Stimulated activated CD8-positive, alpha-beta memory T cell treated with anti-CD3 and anti-CD28 coated beads, Interleukin-2, amount 100 ng/mL, for 1 hour (primary cell): ENCODE measurements at regions not wholly inside any gene's neighbourhood (a gene's known extent, or its start where the extent isn't known, plus 50 kb on each side); places are given as distances from the start of the nearest gene placed in this dataset.
"Not testable (repeated sequence)": the region's sequence is repeated elsewhere in the genome, so short reads cannot be mapped to it uniquely, and the experiment has no call there.

Source experiments
- DNase-seq, 2 donors: peaks; one replicate each; pipeline ENCODE4 v3.0.0-alpha.2; 2020; ENCODE audit warnings: low read depth in 2 of 2

DNA sequence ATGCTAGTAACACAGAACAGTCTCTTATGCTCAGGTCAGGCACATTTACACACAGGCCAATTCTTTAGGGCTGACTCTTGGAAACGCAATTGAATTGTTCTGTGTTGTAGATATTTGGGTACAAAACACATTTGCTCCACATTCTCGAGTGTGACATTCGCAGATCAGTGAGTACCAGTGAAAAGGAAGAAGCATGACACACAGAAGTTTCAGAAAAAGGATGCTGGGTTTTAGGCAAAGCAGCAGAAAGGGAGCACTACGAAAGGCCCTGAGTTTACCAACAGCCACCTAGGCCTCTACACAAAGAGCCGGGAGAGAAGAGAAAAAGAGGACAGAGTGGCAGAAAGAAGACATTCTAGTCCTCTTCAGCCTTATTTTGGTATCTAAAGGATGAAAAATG is 254.4 kb upstream of the BTG1 start:
- DNase-seq = no peak

DNA sequence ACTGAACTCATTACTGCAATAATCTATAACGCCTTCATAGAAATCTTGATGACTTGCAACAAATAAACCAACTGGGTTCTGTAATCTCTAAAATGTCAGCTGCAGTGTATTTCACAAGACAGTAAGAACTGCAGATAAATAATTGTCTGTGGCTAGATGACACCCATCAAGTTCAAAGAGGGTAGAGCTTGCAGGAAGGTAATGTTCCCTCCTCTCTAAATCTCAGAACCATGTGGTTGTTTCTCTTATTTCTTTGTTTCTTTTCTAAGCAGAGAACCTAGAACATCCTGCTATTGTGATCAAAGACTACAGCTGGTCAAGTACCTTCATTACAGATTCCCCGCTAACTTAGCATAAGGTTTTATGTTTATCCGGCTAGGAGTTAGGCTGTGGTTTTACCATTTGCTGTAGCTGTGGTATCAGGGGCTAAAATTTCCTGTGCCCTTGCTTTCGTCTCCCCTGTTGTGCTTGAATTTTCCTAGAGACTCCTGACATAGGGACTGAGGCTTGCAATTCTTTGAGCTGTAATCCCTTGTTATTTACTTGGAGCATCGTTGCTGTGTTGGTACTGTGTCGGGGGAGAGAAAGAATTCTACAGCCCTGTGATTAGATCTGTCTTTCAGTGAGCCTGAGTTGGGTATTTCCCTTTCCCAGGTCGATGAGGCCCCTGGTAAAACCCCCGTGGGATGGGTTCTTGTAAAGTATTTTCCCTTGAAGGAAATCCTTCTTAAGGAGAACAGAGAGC is 253.1 kb upstream of the BTG1 start:
- no peak for DNase-seq

DNA sequence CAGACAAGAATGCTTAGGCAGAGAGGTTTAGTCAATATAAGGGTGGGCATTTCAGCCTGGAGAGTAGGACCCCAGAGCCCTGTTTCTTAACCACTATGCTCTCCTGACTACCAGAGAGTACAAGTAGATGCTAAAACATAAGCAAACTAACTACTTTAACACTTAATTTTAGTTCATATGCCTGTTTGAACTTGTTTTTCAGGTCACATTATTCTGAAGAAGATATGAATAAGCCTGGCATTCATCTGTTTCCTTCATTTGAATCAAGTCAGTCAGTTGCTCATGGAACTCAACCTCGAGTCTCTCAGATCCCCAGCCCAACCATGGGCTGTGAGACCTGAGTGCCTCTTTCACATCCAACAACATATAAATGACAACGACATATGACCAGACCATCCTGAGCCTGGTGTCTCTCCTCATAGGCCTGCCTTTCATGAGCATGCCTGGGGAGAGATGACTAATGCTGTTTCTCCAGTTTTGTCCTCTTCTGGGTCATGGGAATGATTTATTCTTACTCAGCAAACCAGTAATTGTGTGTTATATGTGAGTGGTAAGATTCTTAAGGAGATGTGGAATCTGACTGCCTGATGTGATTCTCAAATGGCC is 251.1 kb upstream of the BTG1 start:
- DNase-seq = no peak

DNA sequence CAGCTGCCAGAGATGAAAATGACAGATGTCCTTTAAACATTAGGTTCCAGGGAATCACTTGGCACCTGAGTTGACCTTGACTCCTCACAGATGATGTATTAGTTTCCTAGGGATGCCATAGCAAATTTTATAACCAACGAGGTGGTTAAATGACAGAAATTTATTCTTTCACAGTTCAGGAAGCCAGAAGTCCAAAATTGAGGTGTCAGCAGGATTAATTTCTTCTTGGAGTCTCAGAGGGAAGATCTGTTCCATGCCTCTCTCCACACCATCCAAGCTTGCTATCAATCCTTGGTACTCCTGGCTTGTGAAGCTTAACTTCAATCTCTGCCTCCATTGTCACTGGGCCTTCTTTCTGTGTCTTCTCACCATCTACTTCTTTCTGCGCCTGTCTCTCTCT is 249.7 kb upstream of the BTG1 start:
- DNase-seq = no peak

DNA sequence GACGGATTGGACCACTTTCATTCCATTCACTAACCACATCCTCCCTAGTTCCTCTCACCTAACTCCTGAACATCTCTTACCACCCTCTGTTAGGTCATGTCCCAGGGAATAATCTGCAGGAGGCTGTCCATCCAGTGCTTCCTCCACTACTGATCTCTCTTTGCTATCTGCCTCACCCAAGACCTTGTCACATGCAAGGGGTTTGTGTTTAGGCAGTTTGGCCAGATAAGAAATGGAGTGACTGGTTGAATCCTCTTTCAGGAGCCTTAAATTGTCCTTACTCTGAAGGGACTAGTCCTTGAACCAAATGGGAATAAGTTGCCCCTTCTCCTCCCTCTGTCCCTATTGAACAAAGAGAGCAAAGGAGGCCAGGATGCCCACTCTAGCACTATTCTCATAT is 249.2 kb upstream of the BTG1 start:
- no peak for DNase-seq

DNA sequence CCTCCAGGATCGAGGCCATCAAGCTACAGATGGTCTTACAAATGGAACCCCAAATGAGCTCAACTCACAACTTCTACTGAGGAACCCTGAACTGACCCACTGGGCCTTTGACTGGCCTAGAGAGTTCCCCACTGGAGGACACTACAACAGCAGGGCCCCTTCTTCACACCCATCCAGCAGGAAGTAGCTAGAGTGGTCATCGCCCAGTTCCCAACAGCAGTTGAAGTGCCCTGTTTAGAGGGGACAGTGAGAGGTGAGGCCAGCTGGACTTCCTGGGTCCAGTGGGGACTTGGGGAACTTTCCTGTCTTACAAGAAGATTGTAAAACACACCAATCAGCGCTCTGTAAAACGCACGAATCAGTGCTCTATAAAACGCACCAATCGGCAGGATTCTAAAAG is 247.9 kb upstream of the BTG1 start:
- DNase-seq = no peak

DNA sequence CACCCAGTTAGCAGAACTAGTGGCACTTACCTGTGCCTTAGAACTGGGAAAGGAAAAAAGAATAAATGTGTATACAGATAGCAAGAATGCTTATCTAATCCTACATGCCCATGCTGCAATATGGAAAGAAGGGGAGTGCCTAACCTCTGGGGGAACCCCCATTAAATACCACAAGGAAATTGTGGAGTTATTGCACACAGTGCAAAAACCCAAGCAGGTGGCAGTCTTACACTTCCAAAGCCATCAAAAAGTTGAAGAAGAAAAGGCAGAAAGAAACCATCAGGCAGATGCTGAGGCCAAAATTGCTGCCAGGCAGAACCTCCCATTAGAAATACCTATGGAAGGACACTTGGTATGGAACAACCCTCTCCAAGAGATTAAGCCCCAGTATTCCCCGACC is 246.1 kb upstream of the BTG1 start:
- not testable (repeated sequence) for DNase-seq

DNA sequence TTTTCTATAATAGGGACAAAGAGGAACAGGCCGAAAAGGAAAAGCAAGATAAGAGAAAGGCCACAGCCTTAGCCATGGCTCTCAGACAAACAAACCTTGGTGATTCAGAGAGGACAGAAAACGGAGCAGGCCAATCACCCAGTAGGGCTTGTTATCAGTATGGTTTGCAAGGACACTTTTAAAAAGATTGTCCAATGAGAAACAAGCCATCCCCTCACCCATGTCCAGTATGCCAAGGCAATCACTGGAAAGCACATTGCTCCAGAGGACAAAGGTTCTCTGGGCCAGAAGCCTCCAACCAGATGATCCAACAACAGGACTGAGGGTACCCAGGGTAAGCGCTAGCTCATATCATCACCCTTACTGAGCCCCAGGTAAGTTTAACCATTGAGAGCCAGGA is 243.8 kb upstream of the BTG1 start:
- DNase-seq = no peak

DNA sequence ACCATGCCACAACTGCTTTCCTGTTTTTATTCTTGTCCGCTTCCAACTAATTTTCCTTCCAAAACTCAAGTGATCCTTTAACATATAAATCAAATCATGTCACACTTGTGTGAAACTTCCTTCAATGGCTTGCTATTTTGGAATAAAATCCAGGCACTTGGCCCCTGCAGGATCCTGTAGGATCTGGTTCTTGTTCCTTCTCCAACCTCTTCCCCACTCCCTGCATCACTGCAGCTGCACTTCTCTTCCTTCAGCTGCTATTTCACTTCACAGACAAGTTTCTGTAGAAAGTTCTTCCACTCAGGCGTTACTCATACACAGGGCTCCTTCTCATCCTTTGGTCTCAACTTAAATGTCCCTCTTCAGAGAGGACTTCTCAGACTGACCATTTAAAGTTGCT is 239.7 kb upstream of the BTG1 start:
- no peak for DNase-seq

DNA sequence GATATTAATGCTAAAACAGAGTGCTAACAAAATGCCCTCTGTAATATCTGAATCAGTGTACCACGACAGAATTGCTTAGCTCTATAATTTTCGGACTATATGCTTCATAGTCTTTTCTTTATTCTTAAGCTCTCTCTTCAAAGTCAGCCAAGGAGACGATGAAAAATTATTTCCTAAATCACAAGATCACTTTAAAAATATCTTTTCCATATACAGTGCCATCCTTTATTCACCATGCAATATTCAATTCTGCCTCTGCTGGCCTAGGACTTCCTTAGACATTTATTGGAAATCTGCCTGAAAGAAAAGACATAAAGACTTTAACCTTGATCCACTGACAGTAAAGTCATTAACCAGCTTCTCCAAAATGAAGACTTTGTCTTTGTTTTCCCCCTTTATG is 238.9 kb upstream of the BTG1 start:
- no peak for DNase-seq

DNA sequence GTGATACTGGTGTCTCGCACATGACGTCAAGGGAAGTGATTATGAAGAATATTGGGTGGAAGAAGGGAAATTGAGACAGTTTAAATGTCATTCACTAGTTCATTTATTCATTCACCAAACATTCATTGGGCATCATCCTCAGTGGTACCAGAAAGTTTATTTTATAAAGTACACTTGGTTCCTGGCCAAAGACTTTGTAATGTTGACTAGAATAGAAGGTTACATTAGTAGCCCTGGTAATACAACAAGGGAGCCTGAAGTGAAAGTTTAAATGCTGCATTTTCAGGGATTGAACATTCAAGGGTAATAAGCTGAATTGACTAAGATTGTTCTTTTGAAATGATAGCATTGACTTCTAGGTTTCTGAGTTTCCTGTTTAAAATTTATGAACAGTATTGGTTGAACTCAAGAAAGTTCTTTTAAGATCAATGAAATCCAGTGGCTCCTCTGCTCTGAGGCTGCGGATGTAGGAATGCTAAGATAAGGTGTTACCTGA is 236.8 kb upstream of the BTG1 start:
- no peak for DNase-seq

DNA sequence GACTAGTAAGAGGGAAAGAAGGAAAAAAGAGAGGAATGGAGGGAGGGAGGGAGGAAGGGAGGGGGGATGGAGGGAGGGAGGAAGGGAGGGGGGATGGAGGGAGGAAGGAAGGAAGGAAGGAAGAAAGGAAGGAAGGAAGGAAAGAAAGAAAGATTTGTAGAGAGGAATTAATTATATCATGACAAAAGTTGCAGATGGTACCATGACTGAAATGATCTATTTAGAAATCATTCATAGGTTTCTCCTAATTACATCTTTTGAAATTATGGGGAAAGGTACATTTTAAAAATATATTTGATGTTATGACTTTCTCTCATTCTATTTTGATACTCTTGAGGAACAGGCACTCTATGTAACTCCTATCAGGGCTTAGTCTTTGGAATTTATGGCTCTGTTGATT is 236.2 kb upstream of the BTG1 start:
- no peak for DNase-seq

DNA sequence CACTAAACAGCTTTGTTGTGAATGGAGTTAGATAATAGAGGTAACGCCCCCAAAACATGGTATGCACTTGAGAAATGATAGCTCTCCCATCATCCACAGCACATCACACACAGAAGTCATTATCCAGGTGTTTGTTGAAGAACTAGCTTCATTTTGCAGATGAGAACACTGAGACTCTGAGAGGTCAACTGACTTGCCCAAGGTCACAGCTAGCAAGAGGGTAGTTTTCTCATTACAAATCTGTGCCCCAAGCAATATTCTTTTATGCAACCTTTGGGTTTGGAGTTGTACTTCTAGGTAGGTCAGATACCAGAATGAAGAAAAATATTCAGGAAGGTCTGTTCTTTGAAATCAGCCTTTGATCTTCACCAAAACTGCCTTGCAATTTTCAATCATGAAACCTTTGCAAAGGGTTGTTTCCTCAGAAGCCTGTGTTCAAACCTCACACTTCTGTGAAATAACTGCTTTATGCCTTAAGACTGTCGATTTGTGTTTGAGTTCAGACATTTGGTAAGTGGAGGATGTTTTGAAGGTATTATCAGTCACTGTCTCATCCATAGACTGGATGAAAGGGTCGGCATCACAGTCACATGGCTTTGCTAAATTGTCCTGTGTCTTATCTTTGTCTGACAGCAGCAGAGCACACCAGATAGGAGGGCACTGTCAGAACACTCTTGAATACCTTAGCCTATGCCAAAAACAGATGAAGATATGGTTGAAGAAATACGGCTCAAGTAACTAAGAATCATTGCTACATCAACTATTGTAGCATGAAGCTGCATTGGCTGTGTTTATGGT is 233.2 kb upstream of the BTG1 start:
- DNase-seq = no peak

DNA sequence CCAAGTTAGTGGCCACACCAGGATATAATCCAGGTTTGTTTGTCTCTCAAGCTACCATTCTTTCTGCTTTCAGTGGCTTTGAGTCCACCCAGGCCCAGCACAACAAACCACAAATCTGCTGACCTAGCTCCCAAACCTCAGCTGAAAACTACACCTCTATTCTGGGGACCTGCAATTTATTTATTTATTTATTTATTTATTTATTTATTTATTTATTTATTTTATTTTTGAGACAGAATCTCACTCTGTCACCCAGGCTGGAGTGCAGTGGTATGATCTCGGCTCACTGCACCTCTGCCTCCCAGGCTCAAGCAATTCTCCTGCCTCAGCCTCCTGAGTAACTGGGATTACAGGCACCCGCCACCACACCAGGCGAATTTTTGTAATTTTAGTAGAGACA is 229.9 kb upstream of the BTG1 start:
- not testable (repeated sequence) for DNase-seq

DNA sequence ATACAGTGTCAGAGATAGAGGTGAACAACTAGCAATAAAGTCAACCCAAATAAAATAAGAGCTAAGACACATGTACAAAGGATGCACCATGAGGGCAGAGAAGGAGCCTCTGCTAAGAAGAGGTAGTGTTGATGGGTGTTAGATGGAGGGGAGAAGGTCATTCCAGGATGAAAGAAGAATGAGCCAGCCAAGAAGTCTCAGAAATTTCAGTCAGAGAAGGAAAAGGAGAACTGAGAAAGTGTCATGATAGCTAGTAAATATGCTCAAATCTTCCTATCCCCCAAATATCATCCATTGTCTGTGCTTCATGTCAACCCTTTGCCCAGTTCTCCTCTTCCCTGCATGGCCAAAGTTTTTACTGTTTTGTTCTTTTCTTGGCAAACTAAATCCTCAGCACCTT is 225.2 kb upstream of the BTG1 start:
- no peak for DNase-seq

DNA sequence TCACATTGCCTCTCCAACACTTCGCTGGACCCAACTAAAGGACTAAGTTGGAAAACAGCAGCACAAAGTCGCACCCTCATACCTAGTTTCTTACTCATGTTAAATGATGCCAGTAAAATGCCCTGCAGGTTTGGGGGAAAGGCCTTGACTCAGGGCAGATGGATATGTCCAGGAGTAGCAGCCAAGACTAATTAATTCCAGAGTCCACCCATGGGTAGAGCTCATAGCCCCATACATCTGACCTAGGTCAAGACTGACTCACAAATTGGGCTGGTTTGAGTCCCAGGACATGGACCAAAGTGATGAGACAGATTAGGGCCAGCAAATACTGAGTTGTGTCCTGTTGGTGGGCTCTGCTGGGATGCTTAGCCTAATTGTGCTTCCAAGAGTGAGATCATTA is 224.0 kb upstream of the BTG1 start:
- no peak for DNase-seq

DNA sequence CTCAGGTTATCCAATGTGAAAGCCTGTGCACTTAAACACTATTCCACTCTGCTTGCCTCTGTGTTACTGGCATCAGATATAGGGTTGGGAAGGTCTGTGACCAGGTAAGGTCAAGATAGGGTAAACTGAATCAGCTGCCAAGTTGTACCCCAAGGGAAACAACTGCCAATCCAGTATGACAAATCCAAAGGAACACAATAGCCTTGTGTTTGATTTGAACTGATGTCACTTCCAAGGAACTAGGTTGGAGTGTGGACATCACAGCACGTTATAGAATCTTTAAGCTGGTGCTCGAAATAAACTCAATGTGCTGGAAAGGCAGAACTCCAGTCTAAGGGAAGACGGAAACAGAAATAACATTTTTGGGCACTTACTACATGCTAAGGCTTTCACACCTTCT is 223.4 kb upstream of the BTG1 start:
- no peak for DNase-seq

DNA sequence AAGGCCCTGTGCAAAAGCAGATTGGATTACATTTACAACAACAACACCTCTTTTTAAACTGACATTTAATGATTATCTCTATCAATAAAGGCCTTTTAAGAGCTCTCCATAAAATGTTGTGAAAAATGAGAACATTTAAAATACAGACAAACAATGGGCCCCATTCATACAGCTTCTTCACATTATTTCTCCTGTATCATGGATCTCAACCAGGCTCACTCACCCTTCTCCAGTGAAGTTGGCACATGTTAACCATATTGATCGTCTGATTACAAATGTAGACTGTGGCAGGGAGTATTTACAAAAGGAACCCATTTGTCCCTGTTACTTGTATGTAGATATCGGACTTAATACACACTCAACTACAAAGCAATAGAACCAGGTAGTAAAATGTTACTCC is 220.2 kb upstream of the BTG1 start:
- no peak for DNase-seq

DNA sequence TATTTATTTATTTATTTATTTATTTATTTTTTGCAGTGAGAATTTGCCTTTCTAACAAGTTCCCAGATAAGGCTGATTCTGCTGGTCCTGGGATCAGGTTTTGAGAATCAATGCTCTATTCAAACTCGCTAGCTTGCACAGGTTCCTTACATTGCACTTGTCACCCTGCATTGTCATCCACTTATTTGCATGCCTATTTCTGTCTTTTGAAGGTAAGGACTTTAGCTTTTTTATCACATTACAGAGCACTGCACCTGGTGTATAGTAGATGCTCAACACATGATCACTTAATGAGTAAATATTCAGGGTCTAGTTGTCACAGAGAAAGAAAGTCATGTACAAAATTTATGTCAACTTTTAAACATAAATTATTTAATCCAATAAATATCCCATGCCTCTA is 219.7 kb upstream of the BTG1 start:
- no peak for DNase-seq

DNA sequence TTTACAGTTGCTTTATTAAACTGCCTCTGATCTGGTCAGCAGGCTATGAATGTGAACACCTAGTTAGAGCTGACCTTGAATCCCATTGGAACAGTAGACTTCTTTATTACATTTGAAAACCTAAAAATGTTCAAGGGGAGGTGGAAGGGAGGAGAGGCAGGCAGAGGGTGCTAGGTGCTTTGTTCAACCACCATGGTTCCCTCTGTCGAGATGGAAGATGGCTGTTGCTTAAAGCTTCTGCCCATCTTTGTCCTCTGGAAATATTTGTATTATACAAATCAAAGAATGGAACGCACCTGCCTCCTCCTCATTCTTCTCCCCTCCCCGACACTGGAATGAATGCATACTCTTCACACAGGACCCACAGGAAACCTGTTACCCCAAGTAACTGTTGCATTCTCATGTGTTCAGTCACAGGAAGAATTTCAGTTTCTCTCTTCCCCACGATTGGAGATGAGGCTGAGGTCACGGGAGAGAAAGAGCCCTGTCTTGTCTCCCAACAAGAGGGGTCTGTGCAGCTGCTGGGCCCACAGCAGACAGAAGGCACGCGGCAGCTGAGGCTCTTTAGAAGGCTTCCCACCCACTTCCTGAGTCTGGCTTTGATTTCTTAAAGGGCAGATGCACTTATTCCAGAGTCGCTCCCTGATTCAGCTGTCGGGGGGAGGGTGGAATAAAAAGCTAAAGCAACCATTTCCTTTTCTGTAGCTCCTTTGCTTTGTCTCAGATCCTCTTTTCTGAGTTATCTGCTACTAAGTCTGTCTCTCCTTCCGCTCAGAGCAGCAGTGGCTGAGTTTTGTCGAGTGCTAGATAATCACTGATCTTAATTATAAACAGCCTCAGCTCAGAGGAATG is 217.9 kb upstream of the BTG1 start:
- peak in 1 of 2 donors; percentile 11 for DNase-seq

DNA sequence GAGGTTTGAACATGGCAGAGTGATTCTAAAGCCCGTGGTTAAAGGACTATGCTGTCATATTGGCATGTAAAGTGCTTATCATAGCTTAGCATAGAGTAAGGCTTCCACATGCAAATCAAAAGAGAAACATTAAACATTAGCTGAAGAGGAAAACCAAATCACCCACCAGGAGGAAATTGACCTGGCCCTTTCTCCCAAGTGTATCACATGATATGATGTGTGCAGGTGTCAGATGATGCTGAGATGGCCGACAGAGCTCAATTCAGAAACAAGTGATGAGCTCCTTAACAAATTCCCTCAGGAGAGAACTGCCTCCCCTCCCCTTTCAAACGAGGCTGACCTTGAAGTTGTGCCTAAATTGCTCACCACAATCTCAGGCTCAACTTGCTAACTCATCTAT is 217.1 kb upstream of the BTG1 start:
- DNase-seq = no peak

DNA sequence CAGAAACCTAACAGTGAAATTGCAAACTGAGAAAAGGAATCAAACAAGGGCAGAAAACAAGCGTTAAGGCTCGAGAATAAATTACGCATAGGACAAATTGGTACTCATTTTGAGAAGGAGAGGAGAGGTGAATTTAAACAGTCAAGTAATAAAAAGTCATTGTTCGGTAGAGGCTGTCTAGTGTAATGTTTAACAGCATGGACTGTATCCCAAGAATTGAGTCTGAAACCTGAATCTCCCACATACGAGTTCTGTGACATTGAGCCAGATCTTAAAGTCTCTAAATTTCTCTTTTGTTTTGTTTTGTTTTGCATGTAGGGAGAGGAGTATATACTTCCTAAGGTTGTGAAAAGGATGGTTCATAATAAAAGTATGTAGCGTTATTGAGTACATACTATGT is 216.5 kb upstream of the BTG1 start:
- DNase-seq = no peak
